Neural cell (in vitro differentiated cells): ENCODE measurements at regions not wholly inside any gene's neighbourhood (a gene's known extent, or its start where the extent isn't known, plus 50 kb on each side); places are given as distances from the start of the nearest gene placed in this dataset.

Source experiments
- RAD21 ChIP-seq: fragments of 450-650 bp; conservative IDR thresholded peaks from 2 replicates; pipeline ENCODE4 v1.6.1; 2014; ENCODE audit warnings: antibody characterized with exemption, mild to moderate bottlenecking, moderate library complexity
- SMC3 ChIP-seq: fragments of 450-650 bp; conservative IDR thresholded peaks from 2 replicates; pipeline ENCODE4 v1.6.1; 2014; ENCODE audit warnings: antibody characterized with exemption, mild to moderate bottlenecking, moderate library complexity; ENCODE audit not compliant: poor library complexity
- TF ChIP-seq, protein P1 (sequence below): fragments of 450-650 bp; IDR thresholded peaks from 2 replicates; pipeline ENCODE4 v1.5.1; 2014; ENCODE audit warnings: antibody characterized with exemption, mild to moderate bottlenecking, moderate library complexity; ENCODE audit not compliant: poor library complexity, severe bottlenecking

DNA sequence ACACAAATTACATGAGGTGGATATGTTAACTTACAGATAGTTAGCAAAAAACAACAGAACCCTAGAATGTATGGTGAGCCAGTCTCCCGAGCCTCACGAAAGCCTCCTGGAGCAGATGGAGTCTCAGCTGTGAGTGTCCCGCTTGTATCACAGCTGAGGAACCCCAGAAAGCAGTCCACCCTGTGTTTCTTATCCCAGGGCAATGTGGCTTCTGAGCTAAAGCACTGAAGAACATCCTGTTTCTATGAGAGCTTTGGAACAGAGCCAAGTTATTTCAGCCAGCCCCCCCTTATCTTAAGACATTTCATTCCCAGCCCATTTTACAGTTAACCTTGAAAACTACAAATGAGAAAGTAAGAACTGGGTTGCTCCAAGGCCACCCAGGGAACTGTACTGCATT is 1220.9 kb upstream of the CDH6 start:
- no peak for TF ChIP-seq RAD21
- TF ChIP-seq, protein P1, sequence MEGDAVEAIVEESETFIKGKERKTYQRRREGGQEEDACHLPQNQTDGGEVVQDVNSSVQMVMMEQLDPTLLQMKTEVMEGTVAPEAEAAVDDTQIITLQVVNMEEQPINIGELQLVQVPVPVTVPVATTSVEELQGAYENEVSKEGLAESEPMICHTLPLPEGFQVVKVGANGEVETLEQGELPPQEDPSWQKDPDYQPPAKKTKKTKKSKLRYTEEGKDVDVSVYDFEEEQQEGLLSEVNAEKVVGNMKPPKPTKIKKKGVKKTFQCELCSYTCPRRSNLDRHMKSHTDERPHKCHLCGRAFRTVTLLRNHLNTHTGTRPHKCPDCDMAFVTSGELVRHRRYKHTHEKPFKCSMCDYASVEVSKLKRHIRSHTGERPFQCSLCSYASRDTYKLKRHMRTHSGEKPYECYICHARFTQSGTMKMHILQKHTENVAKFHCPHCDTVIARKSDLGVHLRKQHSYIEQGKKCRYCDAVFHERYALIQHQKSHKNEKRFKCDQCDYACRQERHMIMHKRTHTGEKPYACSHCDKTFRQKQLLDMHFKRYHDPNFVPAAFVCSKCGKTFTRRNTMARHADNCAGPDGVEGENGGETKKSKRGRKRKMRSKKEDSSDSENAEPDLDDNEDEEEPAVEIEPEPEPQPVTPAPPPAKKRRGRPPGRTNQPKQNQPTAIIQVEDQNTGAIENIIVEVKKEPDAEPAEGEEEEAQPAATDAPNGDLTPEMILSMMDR, result no peak
- TF ChIP-seq SMC3, result no peak
